ENCODE measurements at regions not wholly inside any gene's neighbourhood (a gene's known extent, or its start where the extent isn't known, plus 50 kb on each side); places are given as distances from the start of the nearest gene placed in this dataset.

DNA sequence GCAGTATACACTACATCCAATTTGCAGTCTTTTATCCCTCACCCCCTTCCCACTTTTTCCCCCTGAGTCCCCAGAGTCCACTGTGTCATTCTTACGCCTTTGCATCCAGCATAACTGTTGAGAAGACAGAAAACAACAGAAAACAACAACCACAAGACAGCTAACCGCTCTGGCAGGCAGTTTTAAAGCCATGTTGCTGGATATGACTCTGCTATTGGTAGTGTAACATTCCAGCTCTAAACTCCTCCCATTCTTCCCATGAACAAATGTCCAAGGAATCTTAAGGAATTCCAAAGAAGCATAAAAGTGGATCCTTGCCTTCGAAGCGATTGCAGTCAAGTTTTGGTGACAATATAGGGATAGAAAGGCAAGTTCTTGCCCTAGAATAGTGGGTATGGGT is 599.1 kb downstream of the NYAP2 start:
- ChIA-PET CTCF (no interaction called here), POLR2A (no interaction called here)
- ATAC-seq (no peak), DNase-seq (ENCODE audit: low read depth, low spot score) (no peak)
- Histone ChIP-seq H3K9me3 (ENCODE audit: control insufficient read depth, insufficient read depth, low read depth, low read length) (no peaks in the 10 kb centered on the region; the same call in 1 of the 2 replicates), H3K27me3 (ENCODE audit: control insufficient read depth, insufficient read depth, low read length) (no peaks in the 10 kb centered on the region), H3K27ac (ENCODE audit: low read length) (no peak overlapping the region), H3K36me3 (ENCODE audit: control insufficient read depth, insufficient read depth, low read length) (no peaks in the 10 kb centered on the region), H3K4me3 (ENCODE audit: low read depth in 2 of 2, low read length in 2 of 2) (no peak overlapping the region), H3K4me1 (ENCODE audit: control insufficient read depth, insufficient read depth, low read length) (no peaks in the 10 kb centered on the region; the same call in 1 of the 2 replicates)
- no TSS peak for BruUV-seq (replicated peaks)
- in situ Hi-C loops (cut with HindIII; ENCODE audit: low pct_unique_long_range_greater_than_20kb, low sequenced_read_pairs) (no loop called here), intact Hi-C loops (cut with micrococcal nuclease; ENCODE audit: unreplicated experiment) (no loop called here)
- TF ChIP-seq SIN3A (IDR thresholded peaks at IDR 0.05; ENCODE audit: borderline replicate concordance, insufficient read depth, low read depth, low read length) (no peak), TCF7L2 (IDR thresholded peaks at IDR 0.05; ENCODE audit: low read depth, low read length) (no peak), POLR2AphosphoS5 (IDR thresholded peaks at IDR 0.05; ENCODE audit: low read depth, low read length) (no peak)
- TF ChIP-seq, protein P1, sequence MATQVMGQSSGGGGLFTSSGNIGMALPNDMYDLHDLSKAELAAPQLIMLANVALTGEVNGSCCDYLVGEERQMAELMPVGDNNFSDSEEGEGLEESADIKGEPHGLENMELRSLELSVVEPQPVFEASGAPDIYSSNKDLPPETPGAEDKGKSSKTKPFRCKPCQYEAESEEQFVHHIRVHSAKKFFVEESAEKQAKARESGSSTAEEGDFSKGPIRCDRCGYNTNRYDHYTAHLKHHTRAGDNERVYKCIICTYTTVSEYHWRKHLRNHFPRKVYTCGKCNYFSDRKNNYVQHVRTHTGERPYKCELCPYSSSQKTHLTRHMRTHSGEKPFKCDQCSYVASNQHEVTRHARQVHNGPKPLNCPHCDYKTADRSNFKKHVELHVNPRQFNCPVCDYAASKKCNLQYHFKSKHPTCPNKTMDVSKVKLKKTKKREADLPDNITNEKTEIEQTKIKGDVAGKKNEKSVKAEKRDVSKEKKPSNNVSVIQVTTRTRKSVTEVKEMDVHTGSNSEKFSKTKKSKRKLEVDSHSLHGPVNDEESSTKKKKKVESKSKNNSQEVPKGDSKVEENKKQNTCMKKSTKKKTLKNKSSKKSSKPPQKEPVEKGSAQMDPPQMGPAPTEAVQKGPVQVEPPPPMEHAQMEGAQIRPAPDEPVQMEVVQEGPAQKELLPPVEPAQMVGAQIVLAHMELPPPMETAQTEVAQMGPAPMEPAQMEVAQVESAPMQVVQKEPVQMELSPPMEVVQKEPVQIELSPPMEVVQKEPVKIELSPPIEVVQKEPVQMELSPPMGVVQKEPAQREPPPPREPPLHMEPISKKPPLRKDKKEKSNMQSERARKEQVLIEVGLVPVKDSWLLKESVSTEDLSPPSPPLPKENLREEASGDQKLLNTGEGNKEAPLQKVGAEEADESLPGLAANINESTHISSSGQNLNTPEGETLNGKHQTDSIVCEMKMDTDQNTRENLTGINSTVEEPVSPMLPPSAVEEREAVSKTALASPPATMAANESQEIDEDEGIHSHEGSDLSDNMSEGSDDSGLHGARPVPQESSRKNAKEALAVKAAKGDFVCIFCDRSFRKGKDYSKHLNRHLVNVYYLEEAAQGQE (IDR thresholded peaks at IDR 0.05; ENCODE audit: insufficient read depth in 1 of 2, low read depth in 2 of 2, low read length in 1 of 2), result no peak
- TF ChIP-seq, protein P2, sequence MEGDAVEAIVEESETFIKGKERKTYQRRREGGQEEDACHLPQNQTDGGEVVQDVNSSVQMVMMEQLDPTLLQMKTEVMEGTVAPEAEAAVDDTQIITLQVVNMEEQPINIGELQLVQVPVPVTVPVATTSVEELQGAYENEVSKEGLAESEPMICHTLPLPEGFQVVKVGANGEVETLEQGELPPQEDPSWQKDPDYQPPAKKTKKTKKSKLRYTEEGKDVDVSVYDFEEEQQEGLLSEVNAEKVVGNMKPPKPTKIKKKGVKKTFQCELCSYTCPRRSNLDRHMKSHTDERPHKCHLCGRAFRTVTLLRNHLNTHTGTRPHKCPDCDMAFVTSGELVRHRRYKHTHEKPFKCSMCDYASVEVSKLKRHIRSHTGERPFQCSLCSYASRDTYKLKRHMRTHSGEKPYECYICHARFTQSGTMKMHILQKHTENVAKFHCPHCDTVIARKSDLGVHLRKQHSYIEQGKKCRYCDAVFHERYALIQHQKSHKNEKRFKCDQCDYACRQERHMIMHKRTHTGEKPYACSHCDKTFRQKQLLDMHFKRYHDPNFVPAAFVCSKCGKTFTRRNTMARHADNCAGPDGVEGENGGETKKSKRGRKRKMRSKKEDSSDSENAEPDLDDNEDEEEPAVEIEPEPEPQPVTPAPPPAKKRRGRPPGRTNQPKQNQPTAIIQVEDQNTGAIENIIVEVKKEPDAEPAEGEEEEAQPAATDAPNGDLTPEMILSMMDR (IDR thresholded peaks at IDR 0.05), result no peak

GRCh38 chr2:225998116-225998515 is 598.6 kb downstream of the NYAP2 start:
- POLR2A ChIA-PET, result no interaction called here
- Histone ChIP-seq H3K4me3 (ENCODE audit: low read depth in 2 of 2, low read length in 2 of 2) (no peak overlapping the region), H3K36me3 (ENCODE audit: control insufficient read depth, insufficient read depth, low read length) (no peaks in the 10 kb centered on the region), H3K27me3 (ENCODE audit: control insufficient read depth, insufficient read depth, low read length) (no peaks in the 10 kb centered on the region), H3K9me3 (ENCODE audit: control insufficient read depth, insufficient read depth, low read depth, low read length) (no peaks in the 10 kb centered on the region; the same call in 1 of the 2 replicates), H3K4me1 (ENCODE audit: control insufficient read depth, insufficient read depth, low read length) (no peaks in the 10 kb centered on the region; the same call in 1 of the 2 replicates), H3K27ac (ENCODE audit: low read length) (no peak overlapping the region)
- intact Hi-C loops (cut with micrococcal nuclease; ENCODE audit: unreplicated experiment) (no loop called here), in situ Hi-C loops (cut with HindIII; ENCODE audit: low pct_unique_long_range_greater_than_20kb, low sequenced_read_pairs) (no loop called here)
- ATAC-seq (no peak), DNase-seq (ENCODE audit: low read depth, low spot score) (no peak)
- TF ChIP-seq SIN3A (IDR thresholded peaks at IDR 0.05; ENCODE audit: borderline replicate concordance, insufficient read depth, low read depth, low read length) (no peak), POLR2AphosphoS5 (IDR thresholded peaks at IDR 0.05; ENCODE audit: low read depth, low read length) (no peak), TCF7L2 (IDR thresholded peaks at IDR 0.05; ENCODE audit: low read depth, low read length) (no peak)
- TF ChIP-seq, protein P1 (IDR thresholded peaks at IDR 0.05; ENCODE audit: insufficient read depth in 1 of 2, low read depth in 2 of 2, low read length in 1 of 2), result no peak
- TF ChIP-seq, protein P2 (IDR thresholded peaks at IDR 0.05), result no peak
- no TSS peak for BruUV-seq (replicated peaks)
- CTCF ChIA-PET, result no interaction called here

All from Panc1 (cell line).